Stomach (tissue), 8 donors: ENCODE measurements at regions not wholly inside any gene's neighbourhood (a gene's known extent, or its start where the extent isn't known, plus 50 kb on each side); places are given as distances from the start of the nearest gene placed in this dataset.

Experiments
- DNase-seq, 2 donors: peaks; one replicate each; pipeline versions ENCODE4 v3.0.0 to v3.0.0-alpha.2; 2013 to 2019
- H3K27ac ChIP-seq, 5 donors: fragments of 200-600 bp in 4 of 5; sonication (generic) in 4 of 5; one replicate each; pipeline ENCODE4 v1.5.1; 2013 to 2019; ENCODE audit warnings: mild to moderate bottlenecking in 1 of 5, moderate library complexity in 1 of 5
- H3K27me3 ChIP-seq, 3 donors: fragments of 200-600 bp; sonication (generic); one replicate each; pipeline ENCODE4 v1.5.1; 2017 to 2019; ENCODE audit warnings: mixed run types in 1 of 3
- H3K36me3 ChIP-seq, 4 donors: fragments of 200-600 bp; sonication (generic); 1 replicate in 3 of 4; 2 replicates in 1 of 4; pipeline ENCODE4 v1.5.1; 2016 to 2019
- H3K4me1 ChIP-seq, 4 donors: fragments of 200-600 bp; sonication (generic); one replicate each; pipeline ENCODE4 v1.5.1; 2016 to 2019
- H3K4me3 ChIP-seq, 4 donors: fragments of 200-600 bp; sonication (generic) in 3 of 4; one replicate each; pipeline ENCODE4 v1.5.1; 2016 to 2019; ENCODE audit warnings: mild to moderate bottlenecking in 1 of 4
- H3K9me3 ChIP-seq, 4 donors: fragments of 200-600 bp; sonication (generic); one replicate each; pipeline ENCODE4 v1.5.1; 2016 to 2019
- EP300 ChIP-seq: sonication (generic); formaldehyde crosslinking; IDR thresholded peaks from one replicate; pipeline ENCODE4 v1.6.1; 2017; ENCODE audit warnings: antibody characterized with exemption
- POLR2A ChIP-seq, 4 donors: fragments of 450-650 bp; IDR thresholded peaks; one replicate each; pipeline ENCODE4 v1.6.1; 2016; ENCODE audit warnings: antibody characterized with exemption in 4 of 4, control low read depth in 2 of 4, mild to moderate bottlenecking in 1 of 4, moderate library complexity in 1 of 4
- POLR2AphosphoS5 ChIP-seq, 3 donors: sonication (generic); formaldehyde crosslinking; IDR thresholded peaks; one replicate each; pipeline ENCODE4 v1.6.1; 2016; ENCODE audit warnings: antibody characterized with exemption in 3 of 3
- WGBS, 5 donors: extraction: QIAGEN DNeasy Blood & Tissue Kit in 3 of 5; methylation state at CpG; one replicate each; pipeline versions ENCODE4 v1.1.5 to v1.1.7; 2013 to 2018; 5-methylcytosine and 5-hydroxymethylcytosine counted together
- intact Hi-C: fragments of 100-400 bp; cut with DNase I; formaldehyde crosslinking; loops from one replicate; pipeline ENCODE4 v1.15.1; 2023; ENCODE audit warnings: low total_unique reads
- TF ChIP-seq, protein P1 (sequence below), 7 experiments: fragments of 450-650 bp in 4 of 7; fragments of 200-600 bp in 3 of 7; sonication (generic) in 3 of 7; IDR thresholded peaks; one replicate each; pipeline ENCODE4 v1.5.1; 2016 to 2019; ENCODE audit warnings: antibody characterized with exemption in 7 of 7, control low read depth in 2 of 7, mild to moderate bottlenecking in 1 of 7
- donor health status: healthy with polysubstance abuse.
- donor health status: Bipolar disorder and iron deficiency.
- donor health status: healthy.

DNA sequence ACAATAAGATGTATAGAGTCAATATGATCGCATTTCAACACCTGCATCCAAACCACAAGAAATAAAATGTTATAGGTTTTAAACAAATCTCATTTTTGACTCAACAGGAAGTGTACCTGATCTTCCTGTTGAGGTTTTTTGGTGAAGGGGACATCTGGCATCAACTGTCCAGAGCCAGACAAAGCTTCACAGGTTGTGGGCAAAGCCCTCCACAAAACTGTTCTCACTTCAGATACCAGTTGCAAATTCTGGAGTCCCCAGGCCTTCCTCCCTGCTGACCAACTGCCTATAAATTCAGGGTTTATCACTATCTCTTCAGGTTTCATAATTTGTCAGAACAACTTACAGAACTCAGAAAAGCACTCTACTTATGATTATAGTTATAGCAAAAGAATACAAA, 326.1 kb upstream of the CAMK1G start:
- WGBS, 5 donors: 88 to 96% (median 91%) methylated on average over 1 of the region's 1 CpG
- Histone ChIP-seq H3K27me3 (no peaks in the 10 kb centered on the region), H3K4me1 (no peaks in the 10 kb centered on the region), H3K27ac (no peak overlapping the region), H3K4me3 (no peak overlapping the region), H3K9me3 (peaks cover 0 to 19% (median 9%) of the 10 kb centered on the region in 4 donors), H3K36me3 (no peaks in the 10 kb centered on the region)
- TF ChIP-seq EP300 (no peak), POLR2A (IDR thresholded peaks at IDR 0.05) (no peak), POLR2AphosphoS5 (IDR thresholded peaks at IDR 0.05) (no peak)
- TF ChIP-seq, protein P1, sequence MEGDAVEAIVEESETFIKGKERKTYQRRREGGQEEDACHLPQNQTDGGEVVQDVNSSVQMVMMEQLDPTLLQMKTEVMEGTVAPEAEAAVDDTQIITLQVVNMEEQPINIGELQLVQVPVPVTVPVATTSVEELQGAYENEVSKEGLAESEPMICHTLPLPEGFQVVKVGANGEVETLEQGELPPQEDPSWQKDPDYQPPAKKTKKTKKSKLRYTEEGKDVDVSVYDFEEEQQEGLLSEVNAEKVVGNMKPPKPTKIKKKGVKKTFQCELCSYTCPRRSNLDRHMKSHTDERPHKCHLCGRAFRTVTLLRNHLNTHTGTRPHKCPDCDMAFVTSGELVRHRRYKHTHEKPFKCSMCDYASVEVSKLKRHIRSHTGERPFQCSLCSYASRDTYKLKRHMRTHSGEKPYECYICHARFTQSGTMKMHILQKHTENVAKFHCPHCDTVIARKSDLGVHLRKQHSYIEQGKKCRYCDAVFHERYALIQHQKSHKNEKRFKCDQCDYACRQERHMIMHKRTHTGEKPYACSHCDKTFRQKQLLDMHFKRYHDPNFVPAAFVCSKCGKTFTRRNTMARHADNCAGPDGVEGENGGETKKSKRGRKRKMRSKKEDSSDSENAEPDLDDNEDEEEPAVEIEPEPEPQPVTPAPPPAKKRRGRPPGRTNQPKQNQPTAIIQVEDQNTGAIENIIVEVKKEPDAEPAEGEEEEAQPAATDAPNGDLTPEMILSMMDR (IDR thresholded peaks at IDR 0.05): no peak
- DNase-seq: no peak
- intact Hi-C loops: no loop called here

DNA sequence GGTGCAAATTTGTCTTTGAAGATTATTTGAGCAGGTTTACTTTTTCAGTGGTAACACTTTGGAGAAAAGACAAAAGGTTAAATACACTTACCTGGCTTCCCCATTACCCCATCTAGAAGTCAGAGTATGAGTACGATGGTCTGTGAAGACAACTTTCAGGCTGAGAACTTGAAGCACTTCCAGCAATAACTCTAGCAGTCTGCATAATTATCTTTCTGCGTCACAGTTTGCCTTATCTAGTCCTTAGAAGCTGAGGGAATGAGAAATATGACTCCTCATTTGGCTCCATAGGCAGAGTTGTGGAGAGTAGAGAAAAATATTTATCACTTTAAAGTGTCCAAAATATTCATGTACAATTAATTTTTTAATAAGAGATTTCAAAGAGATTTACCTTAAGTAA, 323.4 kb upstream of the CAMK1G start:
- H3K36me3 ChIP-seq: no peaks in the 10 kb centered on the region
- DNase-seq: peak in 1 of 2 donors; percentile 26
- WGBS, 5 donors: 45 to 72% (median 54%) methylated on average over 2 of the region's 2 CpGs
- no peak for TF ChIP-seq POLR2AphosphoS5 (IDR thresholded peaks at IDR 0.05)
- TF ChIP-seq, protein P1 (IDR thresholded peaks at IDR 0.05): no peak
- TF ChIP-seq POLR2A (IDR thresholded peaks at IDR 0.05): no peak
- no peak for TF ChIP-seq EP300
- H3K27ac ChIP-seq: no peak overlapping the region
- intact Hi-C loops: no loop called here
- H3K4me1 ChIP-seq: no peaks in the 10 kb centered on the region
- no peaks in the 10 kb centered on the region for H3K27me3 ChIP-seq
- no peak overlapping the region for H3K4me3 ChIP-seq
- peaks cover 0 to 19% (median 9%) of the 10 kb centered on the region in 4 donors for H3K9me3 ChIP-seq

DNA sequence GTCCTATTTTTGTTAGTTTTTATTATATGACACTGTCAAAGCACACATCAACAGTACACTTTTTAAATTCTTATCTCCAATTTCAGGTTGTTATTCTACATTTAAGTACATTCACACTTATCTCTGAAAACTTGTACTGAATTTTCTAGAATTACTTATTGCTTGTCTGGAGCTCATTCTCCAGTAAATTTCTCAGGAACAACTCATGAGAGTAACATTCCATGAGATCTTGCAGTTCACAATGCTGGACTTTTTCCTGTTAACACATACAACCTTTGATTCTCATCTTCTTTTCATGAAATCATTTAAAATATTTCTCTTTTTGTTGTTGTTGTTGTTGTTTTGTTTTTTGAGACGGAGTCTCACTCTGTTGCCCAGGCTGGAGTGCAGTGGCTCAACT, 320.9 kb upstream of the CAMK1G start:
- 89 to 100% (median 100%) methylated on average over 1 of the region's 1 CpG for WGBS, 5 donors
- no peak for DNase-seq
- Histone ChIP-seq H3K4me3 (no peak overlapping the region), H3K27me3 (no peaks in the 10 kb centered on the region), H3K36me3 (no peaks in the 10 kb centered on the region), H3K4me1 (no peaks in the 10 kb centered on the region), H3K27ac (no peak overlapping the region), H3K9me3 (peaks cover 0 to 16% (median 8%) of the 10 kb centered on the region in 4 donors)
- intact Hi-C loops: no loop called here
- no peak for TF ChIP-seq EP300
- TF ChIP-seq, protein P1 (IDR thresholded peaks at IDR 0.05): no peak
- TF ChIP-seq POLR2A (IDR thresholded peaks at IDR 0.05): no peak
- TF ChIP-seq POLR2AphosphoS5 (IDR thresholded peaks at IDR 0.05): no peak

DNA sequence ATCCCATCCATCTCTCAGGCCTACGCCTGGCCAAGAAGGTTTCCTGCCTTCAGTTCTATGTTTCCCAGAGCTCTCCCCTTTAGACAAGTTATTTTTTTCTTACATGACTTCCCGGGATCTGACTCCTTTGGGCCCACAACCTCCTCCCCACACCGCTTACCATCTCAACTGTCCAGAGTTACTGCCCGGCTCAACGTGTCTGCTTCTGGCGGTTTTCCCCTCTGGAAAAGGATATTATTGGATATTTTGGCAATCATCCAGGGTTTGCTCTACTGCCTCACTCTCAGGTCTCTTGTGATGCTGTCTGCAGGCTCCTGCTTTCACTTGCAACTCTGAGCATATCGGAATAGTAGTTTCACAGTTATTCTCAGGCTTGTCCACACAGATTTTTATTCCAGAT, 318.2 kb upstream of the CAMK1G start:
- H3K27ac ChIP-seq: no peak overlapping the region
- peak in 1 of 2 donors; percentile 50 for DNase-seq
- H3K4me1 ChIP-seq: no peaks in the 10 kb centered on the region
- no peak for TF ChIP-seq EP300
- TF ChIP-seq POLR2AphosphoS5 (IDR thresholded peaks at IDR 0.05): no peak
- TF ChIP-seq, protein P1 (IDR thresholded peaks at IDR 0.05): no peak
- TF ChIP-seq POLR2A (IDR thresholded peaks at IDR 0.05): no peak
- no peaks in the 10 kb centered on the region for H3K9me3 ChIP-seq
- no peak overlapping the region for H3K4me3 ChIP-seq
- no peaks in the 10 kb centered on the region for H3K27me3 ChIP-seq
- intact Hi-C loops: no loop called here
- H3K36me3 ChIP-seq: no peaks in the 10 kb centered on the region
- WGBS, 5 donors: 59 to 82% (median 77%) methylated on average over 7 of the region's 7 CpGs
